ENCODE measurements at regions not wholly inside any gene's neighbourhood (a gene's known extent, or its start where the extent isn't known, plus 50 kb on each side); places are given as distances from the start of the nearest gene placed in this dataset.
"Not testable (repeated sequence)": the region's sequence is repeated elsewhere in the genome, so short reads cannot be mapped to it uniquely, and the experiment has no call there.

GRCh38 chr18:60069145-60069544, 169.3 kb downstream of the PMAIP1 start:
- Histone ChIP-seq H3K9me3 (replicated peaks in 1 of 3) (no peaks in the 10 kb centered on the region), H3K4me1 (replicated peaks in 1 of 2) (no peaks in the 10 kb centered on the region), H3K4me3 (no peak overlapping the region), H3K27ac (no peak overlapping the region), H3K36me3 (replicated peaks in 1 of 2) (no peaks in the 10 kb centered on the region), H3K27me3 (no peaks in the 10 kb centered on the region)
- TF ChIP-seq POLR2A (IDR thresholded peaks at IDR 0.05) (no peak), CTCF (IDR thresholded peaks at IDR 0.05) (no peak)
- DNase-seq, result no peak
- 55 to 69% (median 57%) methylated on average over 2 of the region's 2 CpGs for WGBS, 4 donors
- intact Hi-C loops (cut with DNase I), result no loop called here

GRCh38 chr18:60067426-60068210, 167.8 kb downstream of the PMAIP1 start:
- H3K4me1 ChIP-seq (replicated peaks in 1 of 2), result no peaks in the 10 kb centered on the region
- no peaks in the 10 kb centered on the region for H3K9me3 ChIP-seq (replicated peaks in 1 of 3)
- H3K4me3 ChIP-seq, result no peak overlapping the region
- no peak for TF ChIP-seq CTCF (IDR thresholded peaks at IDR 0.05)
- TF ChIP-seq POLR2A (IDR thresholded peaks at IDR 0.05), result no peak
- intact Hi-C loops (cut with DNase I), result no loop called here
- 49 to 67% (median 57%) methylated on average over 6 to 8 of the region's 8 CpGs for WGBS, 4 donors
- no peaks in the 10 kb centered on the region for H3K27me3 ChIP-seq
- H3K27ac ChIP-seq, result no peak overlapping the region
- H3K36me3 ChIP-seq (replicated peaks in 1 of 2), result no peaks in the 10 kb centered on the region
- DNase-seq, result no peak

DNA sequence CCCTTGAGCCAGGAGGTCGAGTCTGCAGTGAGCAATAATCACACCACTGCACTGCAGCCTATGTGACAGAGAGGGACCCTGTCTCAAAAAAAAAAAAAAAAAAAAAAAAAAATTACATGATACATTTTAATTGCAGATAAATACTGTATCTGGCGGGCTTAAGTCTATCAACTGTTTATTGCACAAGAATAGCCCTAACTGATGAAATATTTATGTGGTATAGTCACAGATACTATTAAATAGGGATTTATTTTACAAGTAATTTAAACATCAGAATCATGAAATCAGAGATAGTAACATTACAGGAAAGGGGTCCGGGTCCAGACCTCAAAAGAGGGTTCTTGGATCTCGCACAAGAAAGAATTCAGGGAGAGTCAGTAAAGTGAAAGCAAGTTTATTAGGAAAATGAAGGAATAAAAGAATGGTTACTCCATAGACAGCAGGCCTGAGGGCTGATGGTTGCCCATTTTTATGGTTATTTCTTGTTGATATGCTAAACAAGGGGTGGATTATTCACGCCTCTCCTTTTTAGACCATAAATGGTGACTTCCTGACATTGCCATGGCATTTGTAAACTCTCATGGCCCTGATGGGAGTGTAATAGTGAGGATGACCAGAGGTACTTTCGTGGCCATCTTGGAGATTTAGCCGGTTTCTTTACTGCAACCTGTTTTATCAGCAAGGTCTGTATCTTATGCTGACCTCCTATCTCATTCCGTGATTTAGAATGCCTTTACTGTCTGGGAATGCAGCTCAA, 166.6 kb downstream of the PMAIP1 start:
- intact Hi-C loops (cut with DNase I), result no loop called here
- no peaks in the 10 kb centered on the region for H3K4me1 ChIP-seq (replicated peaks in 1 of 2)
- H3K9me3 ChIP-seq (replicated peaks in 1 of 3), result no peaks in the 10 kb centered on the region
- no peak overlapping the region for H3K4me3 ChIP-seq
- 57 to 68% (median 62%) methylated on average over 8 of the region's 8 CpGs for WGBS, 4 donors
- no peak for DNase-seq
- no peaks in the 10 kb centered on the region for H3K27me3 ChIP-seq
- TF ChIP-seq POLR2A (IDR thresholded peaks at IDR 0.05) (no peak), CTCF (IDR thresholded peaks at IDR 0.05) (no peak)
- no peaks in the 10 kb centered on the region for H3K36me3 ChIP-seq (replicated peaks in 1 of 2)
- H3K27ac ChIP-seq, result no peak overlapping the region

- H3K36me3 ChIP-seq (replicated peaks in 1 of 2), result no peaks in the 10 kb centered on the region
- no peak overlapping the region for H3K27ac ChIP-seq
- H3K27me3 ChIP-seq, result no peaks in the 10 kb centered on the region
- TF ChIP-seq CTCF (IDR thresholded peaks at IDR 0.05) (no peak), POLR2A (IDR thresholded peaks at IDR 0.05) (no peak)
- H3K4me1 ChIP-seq (replicated peaks in 1 of 2), result no peaks in the 10 kb centered on the region
- 74 to 83% (median 81%) methylated on average over 1 of the region's 1 CpG; no CpG with 5 or more reads in 1 of the 4 donors for WGBS, 4 donors
- intact Hi-C loops (cut with DNase I), result no loop called here
- H3K4me3 ChIP-seq, result no peak overlapping the region
- no peak for DNase-seq
- H3K9me3 ChIP-seq (replicated peaks in 1 of 3), result no peaks in the 10 kb centered on the region
These were observed 164.5 kb downstream of the PMAIP1 start for GRCh38 chr18:60064271-60064670.

DNA sequence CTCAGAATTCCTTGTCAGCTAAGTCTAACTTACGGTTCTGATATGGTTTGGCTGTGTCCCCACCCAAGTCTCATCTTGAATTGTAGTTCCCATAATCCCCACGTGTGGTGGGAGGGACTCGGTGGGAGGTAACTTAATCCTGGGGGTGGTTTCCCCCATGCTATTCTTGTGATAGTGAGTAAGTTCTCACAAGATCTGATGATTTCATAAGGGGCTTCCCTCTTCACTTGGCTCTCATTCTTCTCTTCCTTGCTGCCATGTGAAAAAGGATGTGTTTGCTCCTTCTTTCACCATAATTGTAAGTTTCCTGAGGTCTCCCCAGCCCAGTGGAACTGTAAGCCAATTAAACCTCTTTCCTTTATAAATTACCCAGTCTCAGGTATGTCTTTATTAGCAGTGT, 163.0 kb downstream of the PMAIP1 start:
- H3K36me3 ChIP-seq (replicated peaks in 1 of 2); H3K4me1 ChIP-seq (replicated peaks in 1 of 2); H3K27me3 ChIP-seq; H3K9me3 ChIP-seq (replicated peaks in 1 of 3); H3K27ac ChIP-seq; intact Hi-C loops (cut with DNase I); DNase-seq; H3K4me3 ChIP-seq: not testable (repeated sequence)
- WGBS, 4 donors, result 58 to 74% (median 60%) methylated on average over 3 of the region's 3 CpGs

All from adrenal gland (tissue), 9 donors.